OCI-LY3 (cell line): ENCODE measurements at regions not wholly inside any gene's neighbourhood (a gene's known extent, or its start where the extent isn't known, plus 50 kb on each side); places are given as distances from the start of the nearest gene placed in this dataset.
"Not testable (repeated sequence)": the region's sequence is repeated elsewhere in the genome, so short reads cannot be mapped to it uniquely, and the experiment has no call there.

ENCODE experiments used
- CTCF ChIP-seq: fragments of 200-600, 300-600 bp; sonication (generic); IDR thresholded peaks from 2 replicates; pipeline ENCODE4 v1.5.1; 2014; ENCODE audit warnings: antibody characterized with exemption, low read length, low read depth
- EZH2phosphoT487 ChIP-seq: fragments of 200-600 bp; shearing (Covaris generic); IDR thresholded peaks from 2 replicates; pipeline ENCODE4 v1.6.1; 2018; ENCODE audit warnings: antibody characterized with exemption, mixed run types, low read depth

DNA sequence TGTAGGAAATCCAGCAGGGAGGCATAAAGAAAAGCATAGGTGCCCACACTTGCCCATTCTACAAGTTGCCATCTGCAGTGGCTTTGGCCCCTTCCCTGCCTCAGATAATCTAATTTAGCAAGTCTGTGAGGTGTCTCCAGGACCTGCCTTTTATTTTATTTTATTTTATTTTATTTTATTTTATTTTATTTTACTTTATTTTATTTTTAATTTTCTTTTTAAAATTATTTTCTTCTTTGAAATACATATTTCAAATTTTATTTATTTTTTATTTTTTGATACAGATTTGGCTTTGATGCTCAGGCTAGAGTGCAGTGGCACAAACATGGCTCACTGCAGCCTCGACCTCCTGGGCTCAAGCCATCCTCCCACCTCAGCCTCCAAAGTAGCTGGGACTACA, 51.0 kb upstream of the GSC start:
- TF ChIP-seq CTCF, EZH2phosphoT487: not testable (repeated sequence)
